Esophagus muscularis mucosa (tissue), 4 donors: ENCODE measurements at regions not wholly inside any gene's neighbourhood (a gene's known extent, or its start where the extent isn't known, plus 50 kb on each side); places are given as distances from the start of the nearest gene placed in this dataset.
"Not testable (repeated sequence)": the region's sequence is repeated elsewhere in the genome, so short reads cannot be mapped to it uniquely, and the experiment has no call there.

Experiments
- DNase-seq: peaks from one replicate; pipeline ENCODE4 v3.0.0-alpha.2; 2017; ENCODE audit errors: extremely low spot score
- H3K27ac ChIP-seq, 4 donors: fragments of 200-600 bp; sonication (generic); replicated peaks in 1 of 4; 1 replicate in 3 of 4; 2 replicates in 1 of 4; pipeline ENCODE4 v1.5.1; 2016 to 2019; ENCODE audit warnings: mild to moderate bottlenecking in 1 of 4
- H3K27me3 ChIP-seq, 4 donors: fragments of 200-600 bp; sonication (generic); one replicate each; pipeline versions ENCODE4 v1.5.1 to v1.6.0; 2016 to 2019
- H3K36me3 ChIP-seq, 4 donors: fragments of 200-600 bp; sonication (generic); one replicate each; pipeline ENCODE4 v1.5.1; 2016 to 2019
- H3K4me1 ChIP-seq, 4 donors: fragments of 200-600 bp; sonication (generic); one replicate each; pipeline ENCODE4 v1.5.1; 2016 to 2019
- H3K4me3 ChIP-seq, 4 donors: fragments of 200-600 bp; sonication (generic); 1 replicate in 2 of 4; 2 replicates in 2 of 4; pipeline ENCODE4 v1.5.1; 2016 to 2019; ENCODE audit warnings: mild to moderate bottlenecking in 4 of 4, moderate library complexity in 1 of 4
- H3K9me3 ChIP-seq, 4 donors: fragments of 200-600 bp; sonication (generic); 1 replicate in 3 of 4; 2 replicates in 1 of 4; pipeline ENCODE4 v1.5.1; 2016 to 2019
- EP300 ChIP-seq: sonication (generic); formaldehyde crosslinking; IDR thresholded peaks from one replicate; pipeline ENCODE4 v1.6.1; 2017; ENCODE audit warnings: antibody characterized with exemption
- POLR2A ChIP-seq: fragments of 450-650 bp; IDR thresholded peaks from one replicate; pipeline ENCODE4 v1.6.1; 2017; ENCODE audit warnings: antibody characterized with exemption, moderate library complexity, mild to moderate bottlenecking, low read depth
- POLR2AphosphoS5 ChIP-seq, 2 donors: sonication (generic); formaldehyde crosslinking; IDR thresholded peaks; one replicate each; pipeline ENCODE4 v1.6.1; 2017; ENCODE audit warnings: antibody characterized with exemption in 2 of 2
- WGBS: methylation state at CpG from one replicate; pipeline ENCODE4 v1.1.5; 2018; 5-methylcytosine and 5-hydroxymethylcytosine counted together
- intact Hi-C: fragments of 100-400 bp; cut with DNase I; formaldehyde crosslinking; loops from one replicate; pipeline ENCODE4 v1.15.1; 2023
- TF ChIP-seq, protein P1 (sequence below), 3 experiments: fragments of 200-600 bp in 2 of 3; fragments of 450-650 bp in 1 of 3; sonication (generic) in 2 of 3; IDR thresholded peaks; one replicate each; pipeline ENCODE4 v1.5.1; 2017 to 2019; ENCODE audit warnings: antibody characterized with exemption in 3 of 3, mild to moderate bottlenecking in 2 of 3, moderate library complexity in 1 of 3

DNA sequence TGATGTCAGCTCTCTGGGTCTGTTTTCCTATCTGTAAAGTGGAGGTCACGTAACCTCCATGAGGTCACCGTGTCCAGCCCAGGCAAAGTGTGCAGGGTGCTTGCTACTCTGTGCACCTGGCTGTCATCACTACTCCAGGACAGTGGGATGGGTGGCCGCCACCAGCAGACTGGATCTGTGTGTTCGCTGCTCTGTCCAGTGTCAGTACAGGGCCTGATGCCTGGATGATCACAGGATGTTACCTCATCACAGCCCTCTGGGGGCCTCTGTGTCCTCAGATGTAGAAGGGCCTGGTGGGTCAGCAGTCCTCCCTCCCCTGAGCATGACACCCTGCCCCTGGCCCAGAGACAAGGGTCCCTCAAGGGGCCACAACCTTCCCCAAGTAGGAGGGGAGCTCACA lies 80.0 kb downstream of the KCNJ18 start:
- H3K4me1 ChIP-seq: no peaks in the 10 kb centered on the region
- no peak overlapping the region for H3K27ac ChIP-seq
- DNase-seq: peak; percentile 66
- H3K9me3 ChIP-seq: no peaks in the 10 kb centered on the region
- H3K4me3 ChIP-seq: no peak overlapping the region
- TF ChIP-seq EP300 (no peak), POLR2A (no peak), POLR2AphosphoS5 (IDR thresholded peaks at IDR 0.05) (no peak)
- no peaks in the 10 kb centered on the region for H3K36me3 ChIP-seq
- H3K27me3 ChIP-seq: no peaks in the 10 kb centered on the region
- WGBS: 30% methylated on average over 2 of the region's 4 CpGs
- intact Hi-C loops: no loop called here

DNA sequence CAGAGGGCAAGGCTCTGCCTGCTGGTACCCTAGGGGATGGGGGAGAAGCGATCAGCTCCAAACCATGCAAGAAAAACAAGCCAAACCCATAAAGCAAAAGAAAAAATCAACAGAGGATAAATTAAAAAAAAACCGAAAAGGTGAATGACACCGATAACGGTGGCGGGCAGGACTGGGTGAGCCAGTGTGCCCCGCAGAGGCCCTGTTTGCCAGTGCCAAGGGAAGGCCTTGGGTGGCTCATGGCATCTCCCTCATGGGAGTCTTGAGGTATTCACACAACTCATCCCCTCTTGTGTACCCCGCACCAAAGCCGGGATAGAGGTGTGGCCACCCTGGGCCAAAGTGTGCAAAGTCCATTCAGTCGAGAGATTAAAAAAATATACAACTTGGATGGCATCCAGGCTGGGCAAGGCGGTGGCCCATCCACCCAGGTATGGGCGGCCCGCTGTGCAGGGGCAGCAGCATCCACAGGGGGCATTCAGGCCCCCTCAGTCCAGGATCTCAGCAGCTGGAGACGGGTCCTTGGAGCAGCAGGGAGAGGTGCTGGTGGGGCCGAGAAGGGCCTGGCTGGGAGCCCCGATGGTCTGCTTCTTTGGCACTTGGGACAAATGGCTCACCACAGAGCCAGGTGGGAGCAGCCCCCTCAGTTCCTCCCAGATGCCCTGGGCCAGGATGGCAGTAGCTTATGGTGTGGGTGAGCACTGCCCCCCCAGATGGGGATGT lies 80.8 kb downstream of the KCNJ18 start:
- intact Hi-C loops, H3K36me3 ChIP-seq, H3K27me3 ChIP-seq, H3K4me3 ChIP-seq, H3K9me3 ChIP-seq, H3K27ac ChIP-seq, H3K4me1 ChIP-seq: not testable (repeated sequence)
- WGBS: 90% methylated on average over 8 of the region's 15 CpGs
- peak; percentile 66 for DNase-seq

DNA sequence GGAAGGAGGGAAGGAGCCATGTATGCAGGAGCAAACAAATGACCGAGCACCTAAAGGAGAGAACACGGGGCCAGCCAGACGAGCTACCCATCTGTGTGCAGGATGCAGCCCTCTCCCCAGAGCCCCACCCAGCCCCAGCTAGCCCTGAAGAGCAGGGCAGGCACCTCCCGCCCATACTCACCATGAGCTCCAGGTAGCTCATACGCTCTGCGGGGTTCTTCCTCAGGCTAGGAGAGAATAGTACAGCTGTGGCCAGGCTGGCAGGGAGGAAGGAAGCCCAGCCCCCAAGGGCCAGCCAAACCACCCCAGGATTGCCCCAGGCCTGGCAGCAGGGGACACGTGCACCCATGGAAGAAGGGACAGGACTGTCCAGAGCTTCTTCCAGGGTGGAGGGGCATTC lies 81.9 kb downstream of the KCNJ18 start:
- intact Hi-C loops: no loop called here

DNA sequence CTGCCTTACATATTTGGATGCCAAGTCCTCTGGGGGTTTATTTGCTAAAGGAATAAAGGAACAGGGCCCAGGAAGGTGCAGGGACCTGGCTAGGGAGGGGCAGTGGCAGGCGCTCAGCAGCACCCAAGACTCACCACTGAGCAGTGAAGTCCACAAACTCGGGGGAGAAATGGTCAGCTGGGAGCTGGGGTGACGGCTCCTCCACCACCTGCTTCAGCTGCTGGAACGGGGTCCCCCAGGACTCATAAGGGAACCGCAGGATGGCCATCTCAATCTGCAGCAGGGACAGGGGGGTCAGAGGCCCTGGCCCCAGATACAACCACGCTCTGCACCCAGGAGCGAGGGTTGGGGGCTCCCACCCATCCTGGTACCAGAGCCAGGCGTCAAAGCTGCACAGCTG lies 83.2 kb downstream of the KCNJ18 start:
- H3K27me3 ChIP-seq, H3K4me3 ChIP-seq, intact Hi-C loops, H3K4me1 ChIP-seq, H3K9me3 ChIP-seq, H3K36me3 ChIP-seq, H3K27ac ChIP-seq: not testable (repeated sequence)
- DNase-seq: peak; percentile 55
- 60% methylated on average over 4 of the region's 8 CpGs for WGBS

More for the DNA sequence above, 81.9 kb downstream of the KCNJ18 start:
- H3K4me3 ChIP-seq: no peak overlapping the region
- DNase-seq: peak; percentile 75
- WGBS: 83% methylated on average over 1 of the region's 7 CpGs
- TF ChIP-seq, protein P1, sequence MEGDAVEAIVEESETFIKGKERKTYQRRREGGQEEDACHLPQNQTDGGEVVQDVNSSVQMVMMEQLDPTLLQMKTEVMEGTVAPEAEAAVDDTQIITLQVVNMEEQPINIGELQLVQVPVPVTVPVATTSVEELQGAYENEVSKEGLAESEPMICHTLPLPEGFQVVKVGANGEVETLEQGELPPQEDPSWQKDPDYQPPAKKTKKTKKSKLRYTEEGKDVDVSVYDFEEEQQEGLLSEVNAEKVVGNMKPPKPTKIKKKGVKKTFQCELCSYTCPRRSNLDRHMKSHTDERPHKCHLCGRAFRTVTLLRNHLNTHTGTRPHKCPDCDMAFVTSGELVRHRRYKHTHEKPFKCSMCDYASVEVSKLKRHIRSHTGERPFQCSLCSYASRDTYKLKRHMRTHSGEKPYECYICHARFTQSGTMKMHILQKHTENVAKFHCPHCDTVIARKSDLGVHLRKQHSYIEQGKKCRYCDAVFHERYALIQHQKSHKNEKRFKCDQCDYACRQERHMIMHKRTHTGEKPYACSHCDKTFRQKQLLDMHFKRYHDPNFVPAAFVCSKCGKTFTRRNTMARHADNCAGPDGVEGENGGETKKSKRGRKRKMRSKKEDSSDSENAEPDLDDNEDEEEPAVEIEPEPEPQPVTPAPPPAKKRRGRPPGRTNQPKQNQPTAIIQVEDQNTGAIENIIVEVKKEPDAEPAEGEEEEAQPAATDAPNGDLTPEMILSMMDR (IDR thresholded peaks at IDR 0.05): no peak
- TF ChIP-seq POLR2A: no peak
- no peak for TF ChIP-seq POLR2AphosphoS5 (IDR thresholded peaks at IDR 0.05)
- TF ChIP-seq EP300: no peak
- no peaks in the 10 kb centered on the region for H3K27me3 ChIP-seq
- H3K4me1 ChIP-seq: no peaks in the 10 kb centered on the region
- H3K27ac ChIP-seq: no peak overlapping the region
- H3K9me3 ChIP-seq: peaks cover 0 to 4% (median 0%) of the 10 kb centered on the region in 4 donors
- H3K36me3 ChIP-seq: no peaks in the 10 kb centered on the region

DNA sequence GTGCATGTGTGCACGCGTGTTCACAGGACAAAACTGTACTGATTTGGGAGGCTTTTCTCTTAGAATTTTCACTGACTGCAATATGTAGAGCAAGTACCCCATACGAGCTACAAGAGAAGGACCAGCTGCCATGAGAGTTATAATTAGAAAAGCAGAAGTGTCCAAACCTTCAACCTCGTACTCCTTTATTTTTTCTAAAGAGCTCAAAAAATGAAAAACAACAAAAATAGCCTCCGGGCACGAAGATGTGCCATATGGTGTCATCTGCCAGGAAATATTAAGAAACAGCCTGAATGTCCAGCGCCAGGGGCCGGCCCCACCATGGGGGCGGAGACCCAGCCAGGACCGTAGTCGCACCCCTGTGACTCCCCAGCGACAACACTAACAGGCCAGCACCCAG lies 84.6 kb downstream of the KCNJ18 start:
- H3K9me3 ChIP-seq, intact Hi-C loops, H3K4me3 ChIP-seq, H3K4me1 ChIP-seq, H3K27me3 ChIP-seq, DNase-seq, H3K36me3 ChIP-seq, H3K27ac ChIP-seq: not testable (repeated sequence)
- 89% methylated on average over 3 of the region's 12 CpGs for WGBS

DNA sequence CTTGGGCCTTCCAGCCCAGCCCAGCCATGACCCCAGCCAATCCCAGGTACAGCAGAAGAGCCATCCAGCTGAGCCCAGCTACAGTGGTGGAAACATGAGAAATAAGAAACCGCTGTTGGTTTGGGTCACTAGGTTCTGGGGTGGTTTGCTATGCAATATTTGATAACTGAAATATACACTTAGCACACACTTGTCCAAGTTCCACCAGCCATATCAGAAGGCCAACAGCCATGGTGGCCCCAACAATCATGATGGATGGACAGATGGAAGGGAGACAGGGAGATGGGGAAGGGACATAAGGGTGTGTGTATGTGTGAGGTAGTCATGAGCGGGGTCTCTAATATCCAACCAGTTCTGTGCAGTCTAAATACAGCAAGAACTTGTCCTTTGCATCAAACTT lies 86.5 kb downstream of the KCNJ18 start:
- H3K27ac ChIP-seq, H3K27me3 ChIP-seq, intact Hi-C loops, H3K9me3 ChIP-seq, H3K36me3 ChIP-seq, H3K4me1 ChIP-seq, H3K4me3 ChIP-seq: not testable (repeated sequence)
- DNase-seq: peak; percentile 86
- WGBS: 59% methylated on average over 2 of the region's 2 CpGs

DNA sequence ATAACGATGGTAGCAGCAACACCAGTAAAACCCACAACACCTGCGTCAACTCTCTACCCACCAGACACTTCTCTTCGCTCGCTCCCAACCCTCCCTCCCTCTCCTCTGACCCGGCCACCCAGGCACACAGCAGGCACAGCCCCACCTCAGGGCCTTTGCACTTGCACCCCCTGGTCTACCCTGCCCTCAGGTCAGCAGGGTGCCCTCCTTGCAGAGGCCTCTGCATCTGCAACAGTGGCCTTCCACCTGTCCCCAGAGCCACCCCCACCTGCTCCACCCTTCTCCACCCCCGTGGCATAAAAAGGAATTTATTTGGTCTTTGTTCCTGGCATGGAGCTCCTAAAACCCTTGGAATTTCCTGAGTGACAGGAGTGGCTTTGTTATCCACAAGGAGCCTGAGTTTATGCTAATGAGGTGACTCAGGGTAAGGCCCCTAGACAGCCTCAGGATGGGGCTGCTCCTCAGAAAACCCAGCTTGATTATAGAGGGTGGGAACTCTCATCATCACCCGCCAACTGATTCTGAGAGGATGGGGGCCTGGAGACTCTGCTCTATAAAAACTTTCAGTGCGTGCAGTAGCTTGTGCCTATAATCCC lies 88.1 kb downstream of the KCNJ18 start:
- 62% methylated on average over 3 of the region's 8 CpGs for WGBS
- H3K27me3 ChIP-seq, H3K36me3 ChIP-seq, H3K27ac ChIP-seq, H3K9me3 ChIP-seq, H3K4me1 ChIP-seq, intact Hi-C loops, H3K4me3 ChIP-seq: not testable (repeated sequence)
- peak; percentile 37 for DNase-seq

DNA sequence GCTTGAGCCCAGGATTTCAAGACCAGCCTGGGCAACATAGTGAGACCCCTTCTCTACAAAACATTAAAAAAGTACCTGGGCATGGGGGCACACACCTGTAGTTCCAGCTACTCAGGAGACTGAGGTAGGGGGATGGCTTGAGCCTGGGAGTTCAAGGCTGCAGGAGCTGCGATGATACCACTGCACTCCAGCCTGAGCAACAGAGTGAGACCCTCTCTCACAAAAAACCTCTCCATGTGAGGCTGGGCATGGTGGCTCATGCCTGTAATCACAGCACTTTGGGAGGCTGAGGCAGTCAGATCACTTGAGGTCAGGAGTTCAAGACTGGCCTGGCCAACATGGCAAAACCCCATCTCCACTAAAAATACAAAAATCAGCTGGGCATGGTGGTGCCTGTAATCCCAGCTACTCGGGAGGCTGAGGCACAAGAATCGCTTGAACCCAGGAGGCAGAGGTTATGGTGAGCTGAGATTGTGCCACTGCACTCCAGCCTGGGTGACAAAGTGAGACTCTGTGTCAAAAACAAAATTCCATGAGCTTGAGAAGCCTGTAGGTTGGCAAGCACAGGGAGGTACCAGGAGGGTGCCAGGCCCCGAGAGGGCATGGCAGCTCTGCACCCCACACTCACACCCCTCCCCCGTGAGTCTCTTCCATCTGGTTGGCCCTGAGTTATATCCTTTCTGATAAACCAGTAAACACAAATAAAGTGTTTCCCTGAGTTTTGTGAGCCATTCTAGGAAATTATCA lies 88.8 kb downstream of the KCNJ18 start:
- H3K9me3 ChIP-seq, intact Hi-C loops: not testable (repeated sequence)
- DNase-seq: peak; percentile 74

DNA sequence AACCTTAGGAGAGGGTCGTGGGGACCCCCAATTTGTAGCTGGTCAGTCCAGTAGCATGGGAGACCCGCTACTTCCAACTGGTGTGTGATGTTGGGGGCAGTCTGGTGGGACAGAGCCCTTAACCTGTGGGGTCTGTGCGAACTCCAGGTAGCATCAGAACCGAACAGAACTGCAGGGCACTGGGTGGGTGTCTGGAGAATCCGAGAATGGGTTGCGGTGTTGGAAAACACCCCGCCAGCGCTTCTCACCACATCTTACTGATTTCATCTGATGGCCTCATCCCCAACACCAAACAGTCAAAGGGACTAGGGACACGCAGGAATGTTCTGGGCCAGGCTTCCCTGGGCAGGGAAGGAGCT lies 89.3 kb downstream of the KCNJ18 start:
- WGBS: 74% methylated on average over 8 of the region's 9 CpGs
- H3K4me1 ChIP-seq, H3K36me3 ChIP-seq, H3K4me3 ChIP-seq, intact Hi-C loops, H3K9me3 ChIP-seq, H3K27me3 ChIP-seq, H3K27ac ChIP-seq: not testable (repeated sequence)
- peak; percentile 50 for DNase-seq

More for the DNA sequence above, 88.8 kb downstream of the KCNJ18 start:
- not testable (repeated sequence) for H3K27me3 ChIP-seq, H3K4me3 ChIP-seq, H3K27ac ChIP-seq, H3K36me3 ChIP-seq, H3K4me1 ChIP-seq
- WGBS: 67% methylated on average over 5 of the region's 5 CpGs

DNA sequence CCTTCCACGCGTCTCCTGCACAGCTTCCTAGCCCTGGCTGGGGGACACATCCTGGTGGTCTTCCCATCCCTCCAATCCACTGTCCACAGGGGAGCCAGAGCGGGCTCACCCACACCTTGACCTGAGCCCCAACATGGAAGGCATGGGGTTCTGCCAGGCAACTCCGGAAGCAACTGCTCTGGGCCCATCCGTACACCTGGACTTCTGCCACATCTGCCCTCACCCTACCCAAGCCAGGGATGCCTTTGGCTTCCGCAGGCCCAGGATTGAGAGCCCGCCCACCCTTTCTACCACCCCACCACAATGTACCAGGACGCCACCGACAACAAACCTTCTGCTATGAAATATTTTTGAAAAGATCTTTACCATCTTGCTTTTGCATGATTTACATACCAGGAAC lies 89.8 kb downstream of the KCNJ18 start:
- peak; percentile 37 for DNase-seq
- intact Hi-C loops, H3K36me3 ChIP-seq, H3K27ac ChIP-seq, H3K4me1 ChIP-seq, H3K27me3 ChIP-seq, H3K4me3 ChIP-seq, H3K9me3 ChIP-seq: not testable (repeated sequence)
- no CpG with 5 or more reads among the region's 9 CpGs for WGBS

DNA sequence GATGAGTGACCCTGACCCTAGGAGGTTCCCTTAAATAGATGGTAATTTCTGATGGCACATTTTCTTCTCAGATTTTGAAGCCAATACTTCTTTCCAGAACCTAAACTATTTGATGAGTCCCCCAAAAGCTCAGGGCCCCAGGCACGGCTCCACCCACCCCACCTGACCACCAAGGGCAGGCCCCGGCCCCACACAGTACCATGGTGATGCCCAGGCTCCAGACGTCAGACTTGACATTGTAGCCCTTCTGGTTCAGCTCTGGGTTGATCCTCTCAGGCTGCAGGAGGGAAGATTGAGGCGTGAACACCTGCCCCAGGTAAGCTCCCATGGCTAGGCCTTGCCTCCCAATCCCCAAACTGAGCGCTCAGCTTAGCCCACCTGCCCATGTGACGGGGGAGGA lies 90.3 kb downstream of the KCNJ18 start:
- H3K4me3 ChIP-seq, intact Hi-C loops, H3K4me1 ChIP-seq, H3K27ac ChIP-seq, H3K27me3 ChIP-seq, H3K36me3 ChIP-seq, H3K9me3 ChIP-seq, DNase-seq: not testable (repeated sequence)
- 70% methylated on average over 3 of the region's 6 CpGs for WGBS
